Muscle of arm (tissue), 1 donor: ENCODE measurements at regions not wholly inside any gene's neighbourhood (a gene's known extent, or its start where the extent isn't known, plus 50 kb on each side); places are given as distances from the start of the nearest gene placed in this dataset.

Experiments used
- DNase-seq: peaks from one replicate; pipeline ENCODE4 v3.0.0-alpha.2; 2013

GRCh38 chr13:79084802-79085424 lies 321.1 kb downstream of the RBM26 start:
- DNase-seq: no peak

GRCh38 chr13:79081942-79082341 lies 324.1 kb downstream of the RBM26 start:
- no peak for DNase-seq

GRCh38 chr13:79079351-79079839 lies 326.7 kb downstream of the RBM26 start:
- DNase-seq: no peak

GRCh38 chr13:79075703-79076102 lies 330.4 kb downstream of the RBM26 start:
- no peak for DNase-seq

GRCh38 chr13:79070343-79070974 lies 335.6 kb downstream of the RBM26 start:
- DNase-seq: no peak

- no peak for DNase-seq
Observed at GRCh38 chr13:79062291-79062690, 343.8 kb downstream of the RBM26 start.

GRCh38 chr13:79060216-79060615 lies 345.8 kb downstream of the RBM26 start:
- no peak for DNase-seq

- no peak for DNase-seq
Observed at GRCh38 chr13:79056706-79057105, 349.3 kb downstream of the RBM26 start.

GRCh38 chr13:79051472-79051871 lies 354.6 kb downstream of the RBM26 start:
- DNase-seq: no peak

GRCh38 chr13:79044415-79044814 lies 361.6 kb downstream of the RBM26 start:
- DNase-seq: no peak

GRCh38 chr13:79043208-79043607 lies 362.8 kb downstream of the RBM26 start:
- DNase-seq: no peak

GRCh38 chr13:79037197-79037596 lies 368.9 kb downstream of the RBM26 start:
- DNase-seq: no peak

GRCh38 chr13:79034341-79034740 lies 371.7 kb downstream of the RBM26 start:
- no peak for DNase-seq

GRCh38 chr13:79030513-79030912 lies 371.6 kb upstream of the OBI1 start:
- no peak for DNase-seq

- DNase-seq: no peak
Observed at GRCh38 chr13:79018166-79018565, 359.2 kb upstream of the OBI1 start.

- no peak for DNase-seq
Observed at GRCh38 chr13:79011179-79011578, 352.2 kb upstream of the OBI1 start.

- DNase-seq: no peak
Observed at GRCh38 chr13:79003989-79004898, 345.3 kb upstream of the OBI1 start.

GRCh38 chr13:78999494-78999893 lies 340.5 kb upstream of the OBI1 start:
- no peak for DNase-seq

- no peak for DNase-seq
Observed at GRCh38 chr13:78998630-78999315, 339.8 kb upstream of the OBI1 start.

GRCh38 chr13:78997902-78998629 lies 339.1 kb upstream of the OBI1 start:
- no peak for DNase-seq

- no peak for DNase-seq
Observed at GRCh38 chr13:78993792-78994191, 334.8 kb upstream of the OBI1 start.
